HEK293 (cell line): ENCODE measurements at regions not wholly inside any gene's neighbourhood (a gene's known extent, or its start where the extent isn't known, plus 50 kb on each side); places are given as distances from the start of the nearest gene placed in this dataset.

Experiments used
- CTCF ChIA-PET: fragments of 350-600 bp; formaldehyde crosslinking; extraction: SDS; loops from one replicate; lab custom pipeline; 2021; ENCODE audit warnings: antibody characterized with exemption; lab: Yijun Ruan, JAX
- POLR2A ChIA-PET: fragments of 300-600 bp; formaldehyde crosslinking; extraction: SDS; loops from one replicate; lab custom pipeline; 2020; ENCODE audit warnings: antibody characterized with exemption, inconsistent platforms; lab: Yijun Ruan, JAX
- H3K27ac ChIP-seq: fragments of 200-500 bp; sonication (Bioruptor generic); 2 replicates; pipeline ENCODE4 v1.5.1; 2014; ENCODE audit warnings: low read depth, low read length, control low read depth, inconsistent platforms; ENCODE audit errors: extremely low read depth
- H3K36me3 ChIP-seq, 2 experiments: fragments of 200-500 bp in 1 of 2; sonication (Bioruptor generic) in 1 of 2; 1 replicate in 1 of 2; 2 replicates in 1 of 2; pipeline ENCODE4 v1.5.1; 2014 to 2017; ENCODE audit warnings: inconsistent platforms in 2 of 2, low read length in 2 of 2; ENCODE audit not compliant: control insufficient read depth in 2 of 2, insufficient read depth in 1 of 2
- H3K4me1 ChIP-seq: fragments of 200-500 bp; sonication (Bioruptor generic); 2 replicates; pipeline ENCODE4 v1.5.1; 2014; ENCODE audit warnings: mild to moderate bottlenecking, low read length, inconsistent platforms; ENCODE audit not compliant: control insufficient read depth, insufficient read depth
- H3K4me3 ChIP-seq: 2 replicates; pipeline ENCODE4 v1.5.1; 2011; ENCODE audit warnings: low read depth, mild to moderate bottlenecking, control low read depth, low read length, moderate library complexity
- H3K9me3 ChIP-seq: fragments of 200-500 bp; sonication (Bioruptor generic); 2 replicates; pipeline ENCODE4 v1.5.1; 2014; ENCODE audit warnings: low read depth, low read length, inconsistent platforms; ENCODE audit not compliant: control insufficient read depth, insufficient read depth
- GFI1B ChIP-seq: fragments of 450-650 bp; formaldehyde crosslinking; IDR thresholded peaks from 2 replicates; pipeline ENCODE4 v1.5.1; 2016; ENCODE audit warnings: missing biosample characterization, missing genetic modification characterization
- MEIS1 ChIP-seq: sonication (generic); formaldehyde crosslinking; IDR thresholded peaks from 2 replicates; pipeline ENCODE4 v1.8.1; 2022; ENCODE audit warnings: missing genetic modification reagents, mild to moderate bottlenecking, borderline replicate concordance
- ZFP3 ChIP-seq: fragments of 450-650 bp; formaldehyde crosslinking; IDR thresholded peaks from 2 replicates; pipeline ENCODE4 v1.5.1; 2016; ENCODE audit warnings: low read depth, missing biosample characterization, missing genetic modification characterization
- ZNF121 ChIP-seq: fragments of 450-650 bp; formaldehyde crosslinking; IDR thresholded peaks from 2 replicates; pipeline ENCODE4 v1.5.1; 2016; ENCODE audit warnings: missing biosample characterization, missing genetic modification characterization
- ZNF16 ChIP-seq: fragments of 450-650 bp; formaldehyde crosslinking; IDR thresholded peaks from 2 replicates; pipeline ENCODE4 v1.5.1; 2016; ENCODE audit warnings: low read depth, missing biosample characterization, missing genetic modification characterization
- ZNF214 ChIP-seq: fragments of 450-650 bp; formaldehyde crosslinking; IDR thresholded peaks from 2 replicates; pipeline ENCODE4 v1.5.1; 2017; ENCODE audit warnings: missing biosample characterization, mild to moderate bottlenecking, missing genetic modification characterization, borderline replicate concordance
- ZNF354C ChIP-seq: fragments of 450-650 bp; formaldehyde crosslinking; IDR thresholded peaks from 2 replicates; pipeline ENCODE4 v1.5.1; 2016; ENCODE audit warnings: missing biosample characterization, missing genetic modification characterization, low read depth, borderline replicate concordance
- ZNF423 ChIP-seq: fragments of 450-650 bp; formaldehyde crosslinking; IDR thresholded peaks from 2 replicates; pipeline ENCODE4 v1.5.1; 2016; ENCODE audit warnings: missing biosample characterization, missing genetic modification characterization
- ZNF433 ChIP-seq: fragments of 450-650 bp; formaldehyde crosslinking; IDR thresholded peaks from 2 replicates; pipeline ENCODE4 v1.5.1; 2016; ENCODE audit warnings: missing biosample characterization, missing genetic modification characterization, low read depth
- ZNF561 ChIP-seq: fragments of 450-650 bp; IDR thresholded peaks from 2 replicates; pipeline ENCODE4 v1.5.1; 2018; ENCODE audit warnings: missing biosample characterization, missing genetic modification characterization, borderline replicate concordance
- ZNF792 ChIP-seq: fragments of 450-650 bp; formaldehyde crosslinking; IDR thresholded peaks from 2 replicates; pipeline ENCODE4 v1.5.1; 2016; ENCODE audit warnings: missing biosample characterization, missing genetic modification characterization
- ZNF837 ChIP-seq: fragments of 450-650 bp; formaldehyde crosslinking; IDR thresholded peaks from 2 replicates; pipeline ENCODE4 v1.5.1; 2016; ENCODE audit warnings: missing biosample characterization, missing genetic modification characterization
- TF ChIP-seq, protein P1 (sequence below): fragments of 450-650 bp; formaldehyde crosslinking; IDR thresholded peaks from 2 replicates; pipeline ENCODE4 v1.5.1; 2017; ENCODE audit warnings: missing biosample characterization, missing genetic modification characterization
- TF ChIP-seq, protein P2 (sequence below): fragments of 450-650 bp; formaldehyde crosslinking; IDR thresholded peaks from 2 replicates; pipeline ENCODE4 v1.5.1; 2016; ENCODE audit warnings: missing biosample characterization, missing genetic modification characterization
- TF ChIP-seq, protein P3 (sequence below): fragments of 450-650 bp; formaldehyde crosslinking; IDR thresholded peaks from 2 replicates; pipeline ENCODE4 v1.5.1; 2016; ENCODE audit warnings: missing biosample characterization, missing genetic modification characterization
- TF ChIP-seq, protein P4 (sequence below): sonication (generic); formaldehyde crosslinking; IDR thresholded peaks from 2 replicates; pipeline ENCODE4 v1.8.1; 2022; ENCODE audit warnings: mild to moderate bottlenecking, moderate library complexity, missing genetic modification reagents
- TF ChIP-seq, protein P5 (sequence below): fragments of 450-650 bp; formaldehyde crosslinking; IDR thresholded peaks from 2 replicates; pipeline ENCODE4 v1.5.1; 2016; ENCODE audit warnings: missing biosample characterization, missing genetic modification characterization
- TF ChIP-seq, protein P6 (sequence below): fragments of 450-650 bp; formaldehyde crosslinking; IDR thresholded peaks from 2 replicates; pipeline ENCODE4 v1.5.1; 2017; ENCODE audit warnings: missing biosample characterization, missing genetic modification characterization

DNA sequence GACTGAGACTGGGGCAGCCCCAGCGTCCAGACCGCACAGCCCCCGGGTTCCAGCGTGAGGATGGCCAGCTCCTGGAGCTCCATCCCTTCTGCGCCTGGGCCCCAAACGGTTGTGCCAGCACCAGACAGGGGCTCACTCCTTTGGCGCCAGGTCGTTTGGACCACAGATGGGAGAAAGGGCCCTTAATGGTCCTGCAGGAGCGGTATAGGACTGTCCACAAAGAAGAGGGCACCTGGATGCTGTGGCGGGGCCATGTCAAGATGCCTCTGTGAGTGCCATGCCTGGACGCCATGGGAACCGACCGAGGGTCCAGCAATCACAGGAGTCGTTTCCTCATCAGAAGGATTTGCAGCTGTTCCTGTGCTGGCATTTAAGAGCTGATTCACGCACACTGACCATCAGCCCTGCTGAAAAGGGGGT lies 82.7 kb downstream of the DLL1 start:
- Histone ChIP-seq H3K4me1 (no peaks in the 10 kb centered on the region), H3K27ac (no peak overlapping the region), H3K36me3 (no peaks in the 10 kb centered on the region), H3K9me3 (no peaks in the 10 kb centered on the region), H3K4me3 (no peak overlapping the region)
- ChIA-PET POLR2A (no interaction called here), CTCF (interaction anchor here (0.6 kb wide), 1 partner anchor 1102 kb away, joined by 3 read pairs; no protein-coding TSS in a partner anchor)
- no peak for TF ChIP-seq GFI1B
- no peak for TF ChIP-seq ZNF214 (tag by site-specific recombination)
- TF ChIP-seq, protein P1, sequence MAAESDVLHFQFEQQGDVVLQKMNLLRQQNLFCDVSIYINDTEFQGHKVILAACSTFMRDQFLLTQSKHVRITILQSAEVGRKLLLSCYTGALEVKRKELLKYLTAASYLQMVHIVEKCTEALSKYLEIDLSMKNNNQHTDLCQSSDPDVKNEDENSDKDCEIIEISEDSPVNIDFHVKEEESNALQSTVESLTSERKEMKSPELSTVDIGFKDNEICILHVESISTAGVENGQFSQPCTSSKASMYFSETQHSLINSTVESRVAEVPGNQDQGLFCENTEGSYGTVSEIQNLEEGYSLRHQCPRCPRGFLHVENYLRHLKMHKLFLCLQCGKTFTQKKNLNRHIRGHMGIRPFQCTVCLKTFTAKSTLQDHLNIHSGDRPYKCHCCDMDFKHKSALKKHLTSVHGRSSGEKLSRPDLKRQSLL (tag by site-specific recombination) = no peak
- no peak for TF ChIP-seq ZNF16 (tag by site-specific recombination)
- TF ChIP-seq ZNF837 (tag by site-specific recombination) = no peak
- TF ChIP-seq, protein P2, sequence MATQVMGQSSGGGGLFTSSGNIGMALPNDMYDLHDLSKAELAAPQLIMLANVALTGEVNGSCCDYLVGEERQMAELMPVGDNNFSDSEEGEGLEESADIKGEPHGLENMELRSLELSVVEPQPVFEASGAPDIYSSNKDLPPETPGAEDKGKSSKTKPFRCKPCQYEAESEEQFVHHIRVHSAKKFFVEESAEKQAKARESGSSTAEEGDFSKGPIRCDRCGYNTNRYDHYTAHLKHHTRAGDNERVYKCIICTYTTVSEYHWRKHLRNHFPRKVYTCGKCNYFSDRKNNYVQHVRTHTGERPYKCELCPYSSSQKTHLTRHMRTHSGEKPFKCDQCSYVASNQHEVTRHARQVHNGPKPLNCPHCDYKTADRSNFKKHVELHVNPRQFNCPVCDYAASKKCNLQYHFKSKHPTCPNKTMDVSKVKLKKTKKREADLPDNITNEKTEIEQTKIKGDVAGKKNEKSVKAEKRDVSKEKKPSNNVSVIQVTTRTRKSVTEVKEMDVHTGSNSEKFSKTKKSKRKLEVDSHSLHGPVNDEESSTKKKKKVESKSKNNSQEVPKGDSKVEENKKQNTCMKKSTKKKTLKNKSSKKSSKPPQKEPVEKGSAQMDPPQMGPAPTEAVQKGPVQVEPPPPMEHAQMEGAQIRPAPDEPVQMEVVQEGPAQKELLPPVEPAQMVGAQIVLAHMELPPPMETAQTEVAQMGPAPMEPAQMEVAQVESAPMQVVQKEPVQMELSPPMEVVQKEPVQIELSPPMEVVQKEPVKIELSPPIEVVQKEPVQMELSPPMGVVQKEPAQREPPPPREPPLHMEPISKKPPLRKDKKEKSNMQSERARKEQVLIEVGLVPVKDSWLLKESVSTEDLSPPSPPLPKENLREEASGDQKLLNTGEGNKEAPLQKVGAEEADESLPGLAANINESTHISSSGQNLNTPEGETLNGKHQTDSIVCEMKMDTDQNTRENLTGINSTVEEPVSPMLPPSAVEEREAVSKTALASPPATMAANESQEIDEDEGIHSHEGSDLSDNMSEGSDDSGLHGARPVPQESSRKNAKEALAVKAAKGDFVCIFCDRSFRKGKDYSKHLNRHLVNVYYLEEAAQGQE = no peak
- no peak for TF ChIP-seq ZNF354C (tag by site-specific recombination)
- no peak for TF ChIP-seq MEIS1
- TF ChIP-seq ZNF433 (tag by site-specific recombination) = no peak
- TF ChIP-seq, protein P3, sequence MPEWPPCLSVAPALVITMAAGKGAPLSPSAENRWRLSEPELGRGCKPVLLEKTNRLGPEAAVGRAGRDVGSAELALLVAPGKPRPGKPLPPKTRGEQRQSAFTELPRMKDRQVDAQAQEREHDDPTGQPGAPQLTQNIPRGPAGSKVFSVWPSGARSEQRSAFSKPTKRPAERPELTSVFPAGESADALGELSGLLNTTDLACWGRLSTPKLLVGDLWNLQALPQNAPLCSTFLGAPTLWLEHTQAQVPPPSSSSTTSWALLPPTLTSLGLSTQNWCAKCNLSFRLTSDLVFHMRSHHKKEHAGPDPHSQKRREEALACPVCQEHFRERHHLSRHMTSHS = no peak
- TF ChIP-seq, protein P4, sequence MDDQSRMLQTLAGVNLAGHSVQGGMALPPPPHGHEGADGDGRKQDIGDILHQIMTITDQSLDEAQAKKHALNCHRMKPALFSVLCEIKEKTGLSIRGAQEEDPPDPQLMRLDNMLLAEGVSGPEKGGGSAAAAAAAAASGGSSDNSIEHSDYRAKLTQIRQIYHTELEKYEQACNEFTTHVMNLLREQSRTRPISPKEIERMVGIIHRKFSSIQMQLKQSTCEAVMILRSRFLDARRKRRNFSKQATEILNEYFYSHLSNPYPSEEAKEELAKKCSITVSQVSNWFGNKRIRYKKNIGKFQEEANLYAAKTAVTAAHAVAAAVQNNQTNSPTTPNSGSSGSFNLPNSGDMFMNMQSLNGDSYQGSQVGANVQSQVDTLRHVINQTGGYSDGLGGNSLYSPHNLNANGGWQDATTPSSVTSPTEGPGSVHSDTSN (CRISPR knock-in tag) = no peak
- no peak for TF ChIP-seq ZFP3 (tag by site-specific recombination)
- TF ChIP-seq, protein P5, sequence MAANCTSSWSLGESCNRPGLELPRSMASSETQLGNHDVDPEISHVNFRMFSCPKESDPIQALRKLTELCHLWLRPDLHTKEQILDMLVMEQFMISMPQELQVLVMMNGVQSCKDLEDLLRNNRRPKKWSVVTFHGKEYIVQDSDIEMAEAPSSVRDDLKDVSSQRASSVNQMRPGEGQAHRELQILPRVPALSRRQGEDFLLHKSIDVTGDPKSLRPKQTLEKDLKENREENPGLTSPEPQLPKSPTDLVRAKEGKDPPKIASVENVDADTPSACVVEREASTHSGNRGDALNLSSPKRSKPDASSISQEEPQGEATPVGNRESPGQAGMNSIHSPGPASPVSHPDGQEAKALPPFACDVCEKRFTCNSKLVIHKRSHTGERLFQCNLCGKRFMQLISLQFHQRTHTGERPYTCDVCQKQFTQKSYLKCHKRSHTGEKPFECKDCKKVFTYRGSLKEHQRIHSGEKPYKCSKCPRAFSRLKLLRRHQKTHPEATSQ (tag by site-specific recombination) = no peak
- TF ChIP-seq, protein P6, sequence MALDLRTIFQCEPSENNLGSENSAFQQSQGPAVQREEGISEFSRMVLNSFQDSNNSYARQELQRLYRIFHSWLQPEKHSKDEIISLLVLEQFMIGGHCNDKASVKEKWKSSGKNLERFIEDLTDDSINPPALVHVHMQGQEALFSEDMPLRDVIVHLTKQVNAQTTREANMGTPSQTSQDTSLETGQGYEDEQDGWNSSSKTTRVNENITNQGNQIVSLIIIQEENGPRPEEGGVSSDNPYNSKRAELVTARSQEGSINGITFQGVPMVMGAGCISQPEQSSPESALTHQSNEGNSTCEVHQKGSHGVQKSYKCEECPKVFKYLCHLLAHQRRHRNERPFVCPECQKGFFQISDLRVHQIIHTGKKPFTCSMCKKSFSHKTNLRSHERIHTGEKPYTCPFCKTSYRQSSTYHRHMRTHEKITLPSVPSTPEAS (tag by site-specific recombination) = no peak
- TF ChIP-seq ZNF792 (tag by site-specific recombination) = no peak
- TF ChIP-seq ZNF561 = no peak
- TF ChIP-seq ZNF121 (tag by site-specific recombination) = no peak
- TF ChIP-seq ZNF423 (tag by site-specific recombination) = no peak
